SK-N-SH (cell line): ENCODE measurements at regions not wholly inside any gene's neighbourhood (a gene's known extent, or its start where the extent isn't known, plus 50 kb on each side); places are given as distances from the start of the nearest gene placed in this dataset.
"Not testable (repeated sequence)": the region's sequence is repeated elsewhere in the genome, so short reads cannot be mapped to it uniquely, and the experiment has no call there.

ENCODE experiments used
- CHD2 ChIP-seq: fragments of 150-350 bp; IDR thresholded peaks from 2 replicates; pipeline ENCODE4 v1.6.1; 2018; ENCODE audit warnings: low read length; ENCODE audit not compliant: partially characterized antibody
- CTCF ChIP-seq: fragments of 200-600 bp; sonication (generic); IDR thresholded peaks from 2 replicates; pipeline ENCODE4 v1.6.1; 2017; ENCODE audit warnings: antibody characterized with exemption, mild to moderate bottlenecking, moderate library complexity
- EP300 ChIP-seq, 2 experiments: IDR thresholded peaks; 2 replicates each; pipeline versions ENCODE4 v1.4.0 to v1.6.1; 2012; ENCODE audit warnings: borderline replicate concordance in 1 of 2, low read depth in 1 of 2, low read length in 1 of 2
- FOXM1 ChIP-seq: IDR thresholded peaks from 2 replicates; pipeline ENCODE4 v1.4.0; 2012; ENCODE audit warnings: low read depth, mild to moderate bottlenecking
- RAD21 ChIP-seq: IDR thresholded peaks from 2 replicates; pipeline ENCODE4 v1.6.1; 2012; ENCODE audit warnings: mild to moderate bottlenecking, low read length
- RFX5 ChIP-seq: IDR thresholded peaks from 2 replicates; pipeline ENCODE4 v1.6.1; 2012; ENCODE audit warnings: mild to moderate bottlenecking, improper control_type of control experiment, low read length
- SIN3A ChIP-seq: IDR thresholded peaks from 2 replicates; pipeline ENCODE4 v1.6.1; 2012; ENCODE audit warnings: low read depth, mild to moderate bottlenecking, low read length, moderate library complexity, borderline replicate concordance
- TCF12 ChIP-seq: IDR thresholded peaks from 2 replicates; pipeline ENCODE4 v1.4.0; 2012
- YY1 ChIP-seq: IDR thresholded peaks from 2 replicates; pipeline ENCODE4 v1.4.0; 2012; ENCODE audit warnings: low read depth, mild to moderate bottlenecking
- TF ChIP-seq, protein P1 (sequence below): IDR thresholded peaks from 2 replicates; pipeline ENCODE4 v1.4.0; 2012; ENCODE audit warnings: low read depth

DNA sequence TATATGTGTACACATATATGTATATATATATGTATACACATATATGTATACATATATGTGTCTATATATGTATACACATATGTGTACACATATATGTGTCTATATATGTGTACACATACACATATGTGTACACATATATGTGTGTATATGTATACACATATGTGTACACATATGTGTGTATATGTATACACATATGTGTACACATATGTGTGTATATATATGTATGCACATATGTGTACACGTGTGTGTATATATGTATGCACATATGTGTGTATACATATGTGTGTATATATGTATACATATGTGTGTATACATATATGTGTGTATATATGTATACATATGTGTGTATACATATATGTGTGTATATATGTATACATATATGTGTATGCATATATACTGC is 76.7 kb upstream of the RBPJ start:
- TF ChIP-seq RAD21; CTCF; RFX5; SIN3A; EP300 (IDR thresholded peaks at IDR 0.05; ENCODE audit: borderline replicate concordance in 1 of 2, low read depth in 1 of 2, low read length in 1 of 2); YY1; FOXM1; CHD2; TCF12: not testable (repeated sequence)
- TF ChIP-seq, protein P1, sequence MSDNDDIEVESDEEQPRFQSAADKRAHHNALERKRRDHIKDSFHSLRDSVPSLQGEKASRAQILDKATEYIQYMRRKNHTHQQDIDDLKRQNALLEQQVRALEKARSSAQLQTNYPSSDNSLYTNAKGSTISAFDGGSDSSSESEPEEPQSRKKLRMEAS = not testable (repeated sequence)
